GM12878 (cell line): ENCODE measurements at regions not wholly inside any gene's neighbourhood (a gene's known extent, or its start where the extent isn't known, plus 50 kb on each side); places are given as distances from the start of the nearest gene placed in this dataset.

Source experiments
- ATAC-seq: fragments of 200-7000 bp; cut with Tn5 transposase; 3 replicates; pipeline ENCODE4 v1.9.1; 2020; ENCODE audit warnings: mild to moderate bottlenecking, moderate library complexity
- BruUV-seq: library from RNA; stranded (reverse); fragments of 400-500 nt; replicated peaks from 2 replicates; lab custom pipeline; 2021; lab: Mats Ljungman, UMichigan
- CTCF ChIA-PET: fragments of 300-600 bp; sonication (Branson Sonifier 250); formaldehyde crosslinking; extraction: SDS; loops from one replicate; lab custom pipeline; 2021; ENCODE audit warnings: inconsistent platforms; lab: Yijun Ruan, JAX
- POLR2A ChIA-PET: fragments of 350-600 bp; formaldehyde crosslinking; extraction: SDS; loops from one replicate; lab custom pipeline; 2021; ENCODE audit warnings: inconsistent platforms; lab: Charles Lee
- RAD21 ChIA-PET: fragments of 300-600 bp; sonication (Branson Sonifier 250); formaldehyde crosslinking; loops from one replicate; lab custom pipeline; 2023; ENCODE audit warnings: antibody characterized with exemption; ENCODE audit not compliant: unreplicated experiment; lab: Charles Lee
- SMC1A ChIA-PET: fragments of 300-600 bp; sonication (Branson Sonifier 250); formaldehyde crosslinking; loops from one replicate; lab custom pipeline; 2023; ENCODE audit not compliant: unreplicated experiment, uncharacterized antibody; lab: Charles Lee
- DNase-seq: peaks from one replicate; pipeline ENCODE4 v3.0.0-alpha.2; 2011; ENCODE audit warnings: low read depth, low spot score
- FAIRE-seq: peaks from 3 replicates; lab custom pipeline; 2011; peaks lifted over from hg19 to GRCh38; lab: Jason Lieb, UNC
- H2AFZ ChIP-seq: 2 replicates; pipeline ENCODE4 v1.6.0; 2011; ENCODE audit warnings: low read depth, low read length, control low read depth; ENCODE audit not compliant: control insufficient read depth
- H3K27ac ChIP-seq: 2 replicates; pipeline ENCODE4 v1.5.1; 2011; ENCODE audit warnings: control low read depth; ENCODE audit not compliant: control insufficient read depth, insufficient read depth
- H3K27me3 ChIP-seq, 2 experiments: replicated peaks in 1 of 2; 2 replicates each; pipeline versions ENCODE4 v1.6.0 to v1.6.1; 2011; ENCODE audit warnings: low read length in 1 of 2; ENCODE audit not compliant: control insufficient read depth in 2 of 2, insufficient read depth in 2 of 2
- H3K36me3 ChIP-seq, 2 experiments: 2 replicates each; pipeline ENCODE4 v1.5.1; 2011; ENCODE audit warnings: low read length in 1 of 2; ENCODE audit not compliant: control insufficient read depth in 2 of 2, insufficient read depth in 2 of 2
- H3K4me1 ChIP-seq: 2 replicates; pipeline ENCODE4 v1.6.1; 2011; ENCODE audit warnings: mild to moderate bottlenecking, low read length, moderate library complexity, mixed read lengths; ENCODE audit not compliant: control insufficient read depth, insufficient read depth
- H3K4me2 ChIP-seq: 2 replicates; pipeline ENCODE4 v1.6.0; 2011; ENCODE audit warnings: control low read depth; ENCODE audit not compliant: control insufficient read depth, insufficient read depth
- H3K4me3 ChIP-seq: fragments of 200-600 bp; sonication (generic); 2 replicates; pipeline ENCODE4 v1.5.1; 2016
- H3K79me2 ChIP-seq: 2 replicates; pipeline ENCODE4 v1.6.0; 2011; ENCODE audit warnings: low read length; ENCODE audit not compliant: control insufficient read depth, insufficient read depth
- H3K9ac ChIP-seq: 2 replicates; pipeline ENCODE4 v1.8.0; 2011; ENCODE audit warnings: low read length, control low read depth, mixed read lengths; ENCODE audit not compliant: control insufficient read depth, insufficient read depth
- H3K9me3 ChIP-seq: replicated peaks from 3 replicates; pipeline ENCODE4 v1.5.1; 2011; ENCODE audit warnings: mild to moderate bottlenecking, low read length; ENCODE audit not compliant: control insufficient read depth, insufficient read depth
- H4K20me1 ChIP-seq: 2 replicates; pipeline ENCODE4 v1.6.0; 2011; ENCODE audit not compliant: control insufficient read depth, insufficient read depth
- CREB1 ChIP-seq: IDR thresholded peaks from 2 replicates; pipeline ENCODE4 v1.6.1; 2012; ENCODE audit warnings: low read depth, mild to moderate bottlenecking, inconsistent platforms
- E2F4 ChIP-seq: IDR thresholded peaks from 2 replicates; pipeline ENCODE4 v1.6.1; 2012; ENCODE audit warnings: low read depth, low read length, improper control_type of control experiment
- ETV6 ChIP-seq, 2 experiments: fragments of 450-650 bp in 1 of 2; IDR thresholded peaks in 1 of 2; conservative IDR thresholded peaks in 1 of 2; 2 replicates each; pipeline ENCODE4 v1.6.1; 2014; ENCODE audit warnings: antibody characterized with exemption in 1 of 2, borderline replicate concordance in 1 of 2, low read depth in 1 of 2, mild to moderate bottlenecking in 1 of 2, moderate library complexity in 1 of 2
- KDM1A ChIP-seq: fragments of 200-600 bp; sonication (generic); IDR thresholded peaks from 2 replicates; pipeline ENCODE4 v1.6.1; 2016; ENCODE audit warnings: borderline replicate concordance
- MLLT1 ChIP-seq: fragments of 450-650 bp; IDR thresholded peaks from 2 replicates; pipeline ENCODE4 v1.6.1; 2016; ENCODE audit warnings: mild to moderate bottlenecking
- NFXL1 ChIP-seq: fragments of 450-650 bp; IDR thresholded peaks from 2 replicates; pipeline ENCODE4 v1.6.1; 2017; ENCODE audit warnings: antibody characterized with exemption, mild to moderate bottlenecking, borderline replicate concordance
- PAX8 ChIP-seq: fragments of 450-650 bp; IDR thresholded peaks from 2 replicates; pipeline ENCODE4 v1.6.1; 2017; ENCODE audit warnings: mild to moderate bottlenecking, moderate library complexity
- POLR2AphosphoS2 ChIP-seq: IDR thresholded peaks from 2 replicates; pipeline ENCODE4 v1.6.1; 2011; ENCODE audit warnings: low read depth, mild to moderate bottlenecking, low read length, improper control_type of control experiment, moderate library complexity
- POLR2AphosphoS5 ChIP-seq: IDR thresholded peaks from 2 replicates; pipeline ENCODE4 v1.6.1; 2011; ENCODE audit warnings: mild to moderate bottlenecking, low read length, inconsistent platforms
- SIN3A ChIP-seq: IDR thresholded peaks from 2 replicates; pipeline ENCODE4 v1.6.1; 2012; ENCODE audit warnings: low read depth, low read length, improper control_type of control experiment
- WGBS: methylation state at CpG from one replicate; pipeline ENCODE4 v1.1.6; 2016; ENCODE audit warnings: low lambda C conversion rate; ENCODE audit not compliant: insufficient replicate concordance, insufficient coverage; ENCODE audit errors: missing lambda C conversion rate; 5-methylcytosine and 5-hydroxymethylcytosine counted together
- in situ Hi-C: fragments of 300-500 bp; cut with MboI; formaldehyde crosslinking; loops from 9 replicates; pipeline ENCODE4 v1.14.3; 2018; ENCODE audit warnings: mixed read lengths
- intact Hi-C: fragments of 100-400 bp; cut with micrococcal nuclease; formaldehyde crosslinking; loops from one replicate; pipeline ENCODE4 v1.14.2; 2022; ENCODE audit not compliant: unreplicated experiment
- TF ChIP-seq, protein P1 (sequence below): fragments of 450-650 bp; IDR thresholded peaks from 2 replicates; pipeline ENCODE4 v1.6.1; 2018; ENCODE audit warnings: mild to moderate bottlenecking, low read depth, moderate library complexity; ENCODE audit not compliant: partially characterized antibody

DNA sequence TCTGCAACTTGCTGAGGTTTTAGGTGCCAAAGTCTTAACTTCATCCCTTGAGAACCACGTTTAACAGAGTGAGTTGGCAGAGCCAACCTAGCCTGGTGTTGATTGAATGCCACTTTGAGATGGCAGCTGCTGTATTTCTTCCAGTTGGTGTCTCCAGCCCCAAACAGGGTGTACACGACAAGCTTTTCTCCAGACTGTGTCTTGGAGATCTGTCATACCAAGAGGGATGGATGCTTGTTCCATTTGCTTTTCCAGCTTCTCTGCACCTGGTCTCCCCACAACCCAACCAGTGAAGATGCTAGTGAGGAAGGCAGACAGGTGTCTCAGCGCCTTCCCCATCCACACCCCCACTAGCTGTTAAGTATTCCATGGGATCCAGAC lies 141.1 kb upstream of the HS3ST2 start:
- no peak overlapping the region for H3K9ac ChIP-seq
- no peaks in the 10 kb centered on the region for H3K9me3 ChIP-seq
- WGBS: 9% methylated on average over 3 of the region's 3 CpGs
- H3K79me2 ChIP-seq: no peaks in the 10 kb centered on the region
- no peaks in the 10 kb centered on the region for H3K36me3 ChIP-seq
- no peak for DNase-seq
- in situ Hi-C loops (loop anchor here (10.0 kb wide), 1 partner anchor 348 kb away; no protein-coding TSS in a partner anchor), intact Hi-C loops (no loop called here)
- H2AFZ ChIP-seq: no peak overlapping the region
- ATAC-seq: no peak
- no peak for FAIRE-seq
- RAD21 ChIA-PET: no interaction called here
- H3K27me3 ChIP-seq: no peaks in the 10 kb centered on the region; a peak in 1 of 4 replicates
- CTCF ChIA-PET: interaction anchor here (0.6 kb wide), 1 partner anchor 19 kb away, joined by 3 read pairs; no protein-coding TSS in a partner anchor
- no peak overlapping the region for H3K4me3 ChIP-seq
- POLR2A ChIA-PET: interaction anchor here (0.6 kb wide), 1 partner anchor 1514 kb away, joined by 3 read pairs; no protein-coding TSS in a partner anchor
- BruUV-seq: no TSS peak
- H3K4me1 ChIP-seq: no peaks in the 10 kb centered on the region
- H3K4me2 ChIP-seq: no peak overlapping the region
- SMC1A ChIA-PET: no interaction called here
- H3K27ac ChIP-seq: no peak overlapping the region
- TF ChIP-seq POLR2AphosphoS5 (no peak), POLR2AphosphoS2 (no peak), PAX8 (no peak), SIN3A (no peak), CREB1 (no peak), KDM1A (no peak), ETV6 (conservative IDR thresholded peaks at IDR 0.05 in 1 of 2, IDR thresholded peaks at IDR 0.05 in 1 of 2; ENCODE audit: borderline replicate concordance in 1 of 2, low read depth in 1 of 2) (no peak), MLLT1 (no peak), E2F4 (no peak), NFXL1 (no peak)
- TF ChIP-seq, protein P1, sequence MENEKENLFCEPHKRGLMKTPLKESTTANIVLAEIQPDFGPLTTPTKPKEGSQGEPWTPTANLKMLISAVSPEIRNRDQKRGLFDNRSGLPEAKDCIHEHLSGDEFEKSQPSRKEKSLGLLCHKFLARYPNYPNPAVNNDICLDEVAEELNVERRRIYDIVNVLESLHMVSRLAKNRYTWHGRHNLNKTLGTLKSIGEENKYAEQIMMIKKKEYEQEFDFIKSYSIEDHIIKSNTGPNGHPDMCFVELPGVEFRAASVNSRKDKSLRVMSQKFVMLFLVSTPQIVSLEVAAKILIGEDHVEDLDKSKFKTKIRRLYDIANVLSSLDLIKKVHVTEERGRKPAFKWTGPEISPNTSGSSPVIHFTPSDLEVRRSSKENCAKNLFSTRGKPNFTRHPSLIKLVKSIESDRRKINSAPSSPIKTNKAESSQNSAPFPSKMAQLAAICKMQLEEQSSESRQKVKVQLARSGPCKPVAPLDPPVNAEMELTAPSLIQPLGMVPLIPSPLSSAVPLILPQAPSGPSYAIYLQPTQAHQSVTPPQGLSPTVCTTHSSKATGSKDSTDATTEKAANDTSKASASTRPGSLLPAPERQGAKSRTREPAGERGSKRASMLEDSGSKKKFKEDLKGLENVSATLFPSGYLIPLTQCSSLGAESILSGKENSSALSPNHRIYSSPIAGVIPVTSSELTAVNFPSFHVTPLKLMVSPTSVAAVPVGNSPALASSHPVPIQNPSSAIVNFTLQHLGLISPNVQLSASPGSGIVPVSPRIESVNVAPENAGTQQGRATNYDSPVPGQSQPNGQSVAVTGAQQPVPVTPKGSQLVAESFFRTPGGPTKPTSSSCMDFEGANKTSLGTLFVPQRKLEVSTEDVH: no peak
- TF ChIP-seq, all 136 proteins: peak for 0
- no peaks in the 10 kb centered on the region for H4K20me1 ChIP-seq
